ENCODE measurements at regions not wholly inside any gene's neighbourhood (a gene's known extent, or its start where the extent isn't known, plus 50 kb on each side); places are given as distances from the start of the nearest gene placed in this dataset.
"Not testable (repeated sequence)": the region's sequence is repeated elsewhere in the genome, so short reads cannot be mapped to it uniquely, and the experiment has no call there.

GRCh38 chr9:95784318-95784717 lies 91.2 kb upstream of the ERCC6L2 start:
- no peak for DNase-seq

- DNase-seq = no peak
Observed at GRCh38 chr9:95783426-95783975, 92.0 kb upstream of the ERCC6L2 start.

- no peak for DNase-seq
Observed at GRCh38 chr9:95780751-95781150, 94.7 kb upstream of the ERCC6L2 start.

GRCh38 chr9:95780121-95780520 lies 95.4 kb upstream of the ERCC6L2 start:
- DNase-seq = no peak

- not testable (repeated sequence) for DNase-seq
Observed at GRCh38 chr9:95779597-95779996, 95.9 kb upstream of the ERCC6L2 start.

GRCh38 chr9:95778957-95779356 lies 96.5 kb upstream of the ERCC6L2 start:
- no peak for DNase-seq

- DNase-seq = no peak
Observed at GRCh38 chr9:95777136-95777535, 98.4 kb upstream of the ERCC6L2 start.

- no peak for DNase-seq
Observed at GRCh38 chr9:95776176-95776575, 99.3 kb upstream of the ERCC6L2 start.

GRCh38 chr9:95775191-95775590 lies 100.3 kb upstream of the ERCC6L2 start:
- no peak for DNase-seq

GRCh38 chr9:95773053-95773418 lies 102.5 kb upstream of the ERCC6L2 start:
- no peak for DNase-seq

GRCh38 chr9:95772320-95773052 lies 103.0 kb upstream of the ERCC6L2 start:
- DNase-seq = no peak

- DNase-seq = no peak
Observed at GRCh38 chr9:95771556-95772246, 103.8 kb upstream of the ERCC6L2 start.

- DNase-seq = no peak
Observed at GRCh38 chr9:95770653-95771131, 104.8 kb upstream of the ERCC6L2 start.

GRCh38 chr9:95769909-95770433 lies 105.5 kb upstream of the ERCC6L2 start:
- DNase-seq = no peak

- no peak for DNase-seq
Observed at GRCh38 chr9:95769473-95769872, 106.0 kb upstream of the ERCC6L2 start.

- no peak for DNase-seq
Observed at GRCh38 chr9:95766906-95767305, 108.6 kb upstream of the ERCC6L2 start.

GRCh38 chr9:95764533-95765319 lies 110.8 kb upstream of the ERCC6L2 start:
- DNase-seq = no peak

GRCh38 chr9:95763983-95764382 lies 111.5 kb upstream of the ERCC6L2 start:
- DNase-seq = no peak

GRCh38 chr9:95763006-95763405 lies 112.5 kb upstream of the ERCC6L2 start:
- DNase-seq = no peak

- DNase-seq = no peak
Observed at GRCh38 chr9:95762322-95762721, 113.2 kb upstream of the ERCC6L2 start.

- DNase-seq = no peak
Observed at GRCh38 chr9:95760791-95761190, 114.7 kb upstream of the ERCC6L2 start.

GRCh38 chr9:95757439-95757838 lies 118.1 kb upstream of the ERCC6L2 start:
- DNase-seq = no peak

GRCh38 chr9:95756986-95757385 lies 118.5 kb upstream of the ERCC6L2 start:
- DNase-seq = no peak

All from NCI-H774 (cell line).